OCI-LY7 (cell line): ENCODE measurements at regions not wholly inside any gene's neighbourhood (a gene's known extent, or its start where the extent isn't known, plus 50 kb on each side); places are given as distances from the start of the nearest gene placed in this dataset.
"Not testable (repeated sequence)": the region's sequence is repeated elsewhere in the genome, so short reads cannot be mapped to it uniquely, and the experiment has no call there.

Experiments used
- BruUV-seq: library from RNA; stranded (reverse); fragments of 400-500 nt; replicated peaks from 2 replicates; lab custom pipeline; 2021; lab: Mats Ljungman, UMichigan
- CTCF ChIA-PET: fragments of 300-600 bp; sonication (Branson Sonifier 250); formaldehyde crosslinking; loops from one replicate; lab custom pipeline; 2022; ENCODE audit warnings: antibody characterized with exemption; ENCODE audit not compliant: unreplicated experiment; lab: Charles Lee
- POLR2A ChIA-PET: fragments of 300-600 bp; sonication (Branson Sonifier 250); formaldehyde crosslinking; loops from one replicate; lab custom pipeline; 2022; ENCODE audit warnings: antibody characterized with exemption; lab: Charles Lee
- DNase-seq: peaks from one replicate; pipeline ENCODE4 v3.0.0-alpha.2; 2015; ENCODE audit warnings: low spot score
- H2AFZ ChIP-seq: fragments of 200-600 bp; sonication (generic), shearing (Covaris generic); 2 replicates; pipeline ENCODE4 v1.6.1; 2014; ENCODE audit warnings: mild to moderate bottlenecking, antibody characterized with exemption, low read length, moderate library complexity
- H3K27ac ChIP-seq: fragments of 200-600 bp; sonication (generic); 2 replicates; pipeline ENCODE4 v1.5.1; 2014; ENCODE audit warnings: mixed run types, low read depth, mild to moderate bottlenecking, moderate library complexity, low read length, inconsistent platforms; ENCODE audit not compliant: poor library complexity, severe bottlenecking
- H3K36me3 ChIP-seq: fragments of 200-600 bp; sonication (generic); 2 replicates; pipeline ENCODE4 v1.6.1; 2014; ENCODE audit warnings: mild to moderate bottlenecking, antibody characterized with exemption, low read length, moderate library complexity, mixed read lengths; ENCODE audit not compliant: insufficient read depth
- H3K4me1 ChIP-seq: fragments of 200-600 bp; sonication (generic); 2 replicates; pipeline ENCODE4 v1.5.1; 2014; ENCODE audit warnings: mild to moderate bottlenecking, low read length; ENCODE audit not compliant: insufficient read depth, poor library complexity, severe bottlenecking
- H3K4me2 ChIP-seq: fragments of 200-600 bp; sonication (generic); 2 replicates; pipeline ENCODE4 v1.6.1; 2014; ENCODE audit warnings: mild to moderate bottlenecking, low read length
- H3K4me3 ChIP-seq: fragments of 200-600 bp; sonication (generic); 2 replicates; pipeline ENCODE4 v1.5.1; 2014; ENCODE audit warnings: mild to moderate bottlenecking, low read depth, low read length; ENCODE audit not compliant: poor library complexity, severe bottlenecking
- H3K79me2 ChIP-seq: fragments of 200-600 bp; sonication (generic); 2 replicates; pipeline ENCODE4 v1.6.1; 2016; ENCODE audit warnings: low read depth, mild to moderate bottlenecking, low read length, moderate library complexity, mixed read lengths; ENCODE audit not compliant: insufficient read depth
- H3K9me2 ChIP-seq: fragments of 200-600 bp; sonication (generic); 2 replicates; pipeline ENCODE4 v1.6.1; 2016; ENCODE audit warnings: mild to moderate bottlenecking, low read length, mixed read lengths; ENCODE audit not compliant: insufficient read depth
- H3K9me3 ChIP-seq: fragments of 200-600 bp; sonication (generic); 2 replicates; pipeline ENCODE4 v1.6.1; 2014; ENCODE audit warnings: mild to moderate bottlenecking, mixed run types, low read length, mixed read lengths
- H4K20me1 ChIP-seq: fragments of 200-600 bp; sonication (generic); 2 replicates; pipeline ENCODE4 v1.6.1; 2014; ENCODE audit warnings: mild to moderate bottlenecking, antibody characterized with exemption, low read length, moderate library complexity, mixed read lengths; ENCODE audit not compliant: insufficient read depth
- EZH2phosphoT487 ChIP-seq: fragments of 200-600 bp; sonication (generic); IDR thresholded peaks from 2 replicates; pipeline ENCODE4 v1.6.1; 2018; ENCODE audit warnings: low read depth, borderline replicate concordance, mild to moderate bottlenecking, mixed run types, antibody characterized with exemption, low read length, moderate library complexity, mixed read lengths
- intact Hi-C: fragments of 100-400 bp; cut with micrococcal nuclease; formaldehyde crosslinking; loops from one replicate; pipeline ENCODE4 v1.10.0; 2022; ENCODE audit not compliant: unreplicated experiment
- TF ChIP-seq, protein P1 (sequence below): fragments of 200-600 bp; sonication (generic); conservative IDR thresholded peaks from 2 replicates; pipeline ENCODE4 v1.5.1; 2014; ENCODE audit warnings: mild to moderate bottlenecking, antibody characterized with exemption, low read length, moderate library complexity, mixed read lengths

DNA sequence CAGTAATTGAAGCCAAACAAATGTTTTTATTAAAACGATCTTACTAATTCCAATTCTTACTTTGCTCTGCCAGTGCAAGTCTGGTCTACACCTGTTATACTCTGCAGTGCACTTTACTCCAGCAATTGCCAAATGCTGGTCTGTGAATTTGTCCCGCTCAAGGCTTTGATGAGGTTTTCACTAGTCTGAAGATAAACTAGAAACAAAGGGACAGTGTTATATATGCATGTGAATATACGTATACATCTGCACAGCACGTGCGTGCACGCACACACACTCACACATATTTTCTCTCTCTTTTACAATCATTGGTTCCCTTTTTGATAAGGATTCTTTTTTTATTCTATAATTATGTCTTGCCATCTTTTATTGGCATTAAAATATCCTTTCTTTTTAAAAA is 88.5 kb upstream of the LCORL start:
- Histone ChIP-seq H3K9me2 (no peaks in the 10 kb centered on the region), H3K27ac (no peak overlapping the region), H3K79me2 (no peaks in the 10 kb centered on the region), H3K9me3 (no peaks in the 10 kb centered on the region), H3K4me1 (no peaks in the 10 kb centered on the region), H4K20me1 (no peaks in the 10 kb centered on the region), H3K4me2 (no peak overlapping the region), H3K36me3 (no peaks in the 10 kb centered on the region), H2AFZ (no peak overlapping the region), H3K4me3 (no peak overlapping the region)
- BruUV-seq = no TSS peak
- no peak for DNase-seq
- intact Hi-C loops = no loop called here
- ChIA-PET CTCF (no interaction called here), POLR2A (no interaction called here)
- no peak for TF ChIP-seq EZH2phosphoT487
- TF ChIP-seq, protein P1, sequence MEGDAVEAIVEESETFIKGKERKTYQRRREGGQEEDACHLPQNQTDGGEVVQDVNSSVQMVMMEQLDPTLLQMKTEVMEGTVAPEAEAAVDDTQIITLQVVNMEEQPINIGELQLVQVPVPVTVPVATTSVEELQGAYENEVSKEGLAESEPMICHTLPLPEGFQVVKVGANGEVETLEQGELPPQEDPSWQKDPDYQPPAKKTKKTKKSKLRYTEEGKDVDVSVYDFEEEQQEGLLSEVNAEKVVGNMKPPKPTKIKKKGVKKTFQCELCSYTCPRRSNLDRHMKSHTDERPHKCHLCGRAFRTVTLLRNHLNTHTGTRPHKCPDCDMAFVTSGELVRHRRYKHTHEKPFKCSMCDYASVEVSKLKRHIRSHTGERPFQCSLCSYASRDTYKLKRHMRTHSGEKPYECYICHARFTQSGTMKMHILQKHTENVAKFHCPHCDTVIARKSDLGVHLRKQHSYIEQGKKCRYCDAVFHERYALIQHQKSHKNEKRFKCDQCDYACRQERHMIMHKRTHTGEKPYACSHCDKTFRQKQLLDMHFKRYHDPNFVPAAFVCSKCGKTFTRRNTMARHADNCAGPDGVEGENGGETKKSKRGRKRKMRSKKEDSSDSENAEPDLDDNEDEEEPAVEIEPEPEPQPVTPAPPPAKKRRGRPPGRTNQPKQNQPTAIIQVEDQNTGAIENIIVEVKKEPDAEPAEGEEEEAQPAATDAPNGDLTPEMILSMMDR = no peak

DNA sequence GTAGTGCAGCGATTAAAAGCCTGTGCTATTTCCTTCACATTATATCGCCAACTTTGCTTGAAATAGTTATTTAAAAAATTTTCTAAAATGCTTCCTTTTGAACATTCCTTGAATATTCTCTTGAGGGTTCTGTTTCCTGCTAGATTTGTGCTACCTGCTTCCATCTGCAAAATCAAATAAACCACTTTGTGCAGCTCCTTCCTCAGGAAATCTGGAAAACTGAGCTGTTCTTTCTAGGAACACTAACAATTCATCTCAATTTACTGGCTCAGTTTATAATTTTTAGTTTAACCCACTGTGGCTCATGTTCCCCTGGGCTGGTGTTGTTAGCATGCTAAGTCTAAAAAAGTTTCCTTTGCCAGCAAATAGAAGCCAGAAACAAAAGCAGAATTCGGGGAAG is 88.1 kb upstream of the LCORL start:
- H3K9me3 ChIP-seq = no peaks in the 10 kb centered on the region
- H3K36me3 ChIP-seq = no peaks in the 10 kb centered on the region
- no peak overlapping the region for H3K4me3 ChIP-seq
- no peak overlapping the region for H3K4me2 ChIP-seq
- H3K4me1 ChIP-seq = no peaks in the 10 kb centered on the region
- ChIA-PET POLR2A (no interaction called here), CTCF (no interaction called here)
- H4K20me1 ChIP-seq = no peaks in the 10 kb centered on the region
- TF ChIP-seq, protein P1 = no peak
- no peak for TF ChIP-seq EZH2phosphoT487
- no peaks in the 10 kb centered on the region for H3K9me2 ChIP-seq
- no peaks in the 10 kb centered on the region for H3K79me2 ChIP-seq
- no peak for DNase-seq
- no peak overlapping the region for H3K27ac ChIP-seq
- intact Hi-C loops = no loop called here
- no peak overlapping the region for H2AFZ ChIP-seq
- BruUV-seq = no TSS peak

DNA sequence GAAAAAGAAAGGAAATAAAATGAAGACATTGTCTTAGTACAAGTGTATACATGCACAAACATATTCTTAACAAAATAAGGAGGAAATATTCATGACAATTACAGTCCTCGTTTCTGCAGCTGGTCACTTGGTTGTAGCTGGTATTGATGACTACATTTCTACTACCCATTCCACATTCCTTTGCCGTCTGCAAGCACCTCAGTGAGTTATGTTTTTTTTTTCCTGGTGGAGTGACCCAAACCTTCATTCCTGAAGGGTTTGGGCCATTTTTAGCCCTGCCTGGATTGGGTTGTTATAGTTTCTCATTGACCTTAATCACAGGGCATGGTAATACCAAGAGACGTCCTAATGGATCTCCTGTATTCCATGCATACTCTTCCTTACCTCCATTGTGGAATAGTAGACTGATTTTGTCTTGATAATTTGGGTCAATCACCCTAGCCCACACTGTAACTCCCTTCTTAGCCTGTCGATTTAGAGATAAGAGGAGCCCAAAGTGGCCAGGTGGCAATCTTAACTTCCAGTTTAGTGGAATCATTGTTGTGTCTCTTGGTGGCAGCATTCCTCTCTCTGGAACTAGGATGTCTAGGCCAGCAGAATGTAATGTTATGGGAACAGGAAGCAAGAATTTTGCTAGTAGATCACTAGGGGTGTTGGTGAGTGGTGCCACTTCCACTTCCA is 86.4 kb upstream of the LCORL start:
- BruUV-seq, H3K36me3 ChIP-seq, H3K4me1 ChIP-seq, H3K79me2 ChIP-seq, DNase-seq, CTCF ChIA-PET, H3K4me3 ChIP-seq, H4K20me1 ChIP-seq, intact Hi-C loops, H3K4me2 ChIP-seq, H3K27ac ChIP-seq, POLR2A ChIA-PET, H3K9me2 ChIP-seq, H3K9me3 ChIP-seq, H2AFZ ChIP-seq: not testable (repeated sequence)
